Osteocyte (in vitro differentiated cells): ENCODE measurements at regions not wholly inside any gene's neighbourhood (a gene's known extent, or its start where the extent isn't known, plus 50 kb on each side); places are given as distances from the start of the nearest gene placed in this dataset.

Source experiments
- DNase-seq: peaks from one replicate; pipeline ENCODE4 v3.0.0; 2021; ENCODE audit warnings: mixed read lengths; ENCODE audit not compliant: unreplicated experiment; ENCODE audit errors: extremely low spot score
- H3K27ac Mint-ChIP-seq: one replicate; pipeline ENCODE4 v1.8.0; 2021; ENCODE audit warnings: mild to moderate bottlenecking, mixed read lengths; ENCODE audit not compliant: unreplicated experiment
- H3K27me3 Mint-ChIP-seq: one replicate; pipeline ENCODE4 v1.8.0; 2021; ENCODE audit warnings: mixed read lengths; ENCODE audit not compliant: unreplicated experiment
- H3K36me3 Mint-ChIP-seq: one replicate; pipeline ENCODE4 v1.8.0; 2021; ENCODE audit warnings: mixed read lengths; ENCODE audit not compliant: unreplicated experiment
- H3K4me1 Mint-ChIP-seq: one replicate; pipeline ENCODE4 v1.8.0; 2021; ENCODE audit warnings: mixed read lengths; ENCODE audit not compliant: unreplicated experiment
- H3K4me3 Mint-ChIP-seq: one replicate; pipeline ENCODE4 v1.8.0; 2021; ENCODE audit warnings: mild to moderate bottlenecking, moderate library complexity, mixed read lengths; ENCODE audit not compliant: unreplicated experiment
- H3K9me3 Mint-ChIP-seq: one replicate; pipeline ENCODE4 v1.8.0; 2021; ENCODE audit warnings: mixed read lengths; ENCODE audit not compliant: unreplicated experiment
- CTCF ChIP-seq: fragments of 200-600 bp; sonication (generic); IDR thresholded peaks from 2 replicates; pipeline ENCODE4 v1.5.0; 2021; ENCODE audit warnings: antibody characterized with exemption, mild to moderate bottlenecking, moderate library complexity

- Mint-ChIP-seq H3K4me3 (no peak overlapping the region), H3K27me3 (no peaks in the 10 kb centered on the region), H3K4me1 (peaks cover 2% of the 10 kb centered on the region), H3K9me3 (peaks cover 9% of the 10 kb centered on the region), H3K27ac (no peak overlapping the region), H3K36me3 (no peaks in the 10 kb centered on the region)
- no peak for DNase-seq
- peak; percentile 42 for TF ChIP-seq CTCF
Measured at GRCh38 chr1:195939844-195940243, 668.4 kb downstream of the KCNT2 start.

- no peaks in the 10 kb centered on the region for H3K27me3 Mint-ChIP-seq
- no peak overlapping the region for H3K27ac Mint-ChIP-seq
- H3K4me1 Mint-ChIP-seq, result peaks cover 6% of the 10 kb centered on the region
- H3K4me3 Mint-ChIP-seq, result no peak overlapping the region
- no peak for DNase-seq
- H3K36me3 Mint-ChIP-seq, result no peaks in the 10 kb centered on the region
- TF ChIP-seq CTCF, result no peak
- H3K9me3 Mint-ChIP-seq, result no peaks in the 10 kb centered on the region
Measured at GRCh38 chr1:195934817-195935553, 673.3 kb downstream of the KCNT2 start.

GRCh38 chr1:195933835-195934234, 674.4 kb downstream of the KCNT2 start:
- no peak for DNase-seq
- no peak for TF ChIP-seq CTCF
- Mint-ChIP-seq H3K4me1 (peaks cover 6% of the 10 kb centered on the region), H3K27me3 (no peaks in the 10 kb centered on the region), H3K27ac (no peak overlapping the region), H3K9me3 (no peaks in the 10 kb centered on the region), H3K36me3 (no peaks in the 10 kb centered on the region), H3K4me3 (no peak overlapping the region)

GRCh38 chr1:195915826-195916225, 692.4 kb downstream of the KCNT2 start:
- Mint-ChIP-seq H3K9me3 (peaks cover 17% of the 10 kb centered on the region), H3K27me3 (no peaks in the 10 kb centered on the region), H3K4me3 (no peak overlapping the region), H3K27ac (no peak overlapping the region), H3K36me3 (peaks cover 2% of the 10 kb centered on the region), H3K4me1 (no peaks in the 10 kb centered on the region)
- TF ChIP-seq CTCF, result no peak
- DNase-seq, result no peak

- no peak for TF ChIP-seq CTCF
- H3K36me3 Mint-ChIP-seq, result no peaks in the 10 kb centered on the region
- no peak overlapping the region for H3K4me3 Mint-ChIP-seq
- H3K27ac Mint-ChIP-seq, result no peak overlapping the region
- no peaks in the 10 kb centered on the region for H3K9me3 Mint-ChIP-seq
- H3K4me1 Mint-ChIP-seq, result peaks cover 2% of the 10 kb centered on the region
- DNase-seq, result no peak
- no peaks in the 10 kb centered on the region for H3K27me3 Mint-ChIP-seq
Measured at GRCh38 chr1:195909061-195909460, 699.2 kb downstream of the KCNT2 start.
